Lung (tissue), 11 donors: ENCODE measurements at regions not wholly inside any gene's neighbourhood (a gene's known extent, or its start where the extent isn't known, plus 50 kb on each side); places are given as distances from the start of the nearest gene placed in this dataset.

Source experiments
- ATAC-seq: fragments of 200-7000 bp; cut with Tn5 transposase; one replicate; pipeline ENCODE4 v1.9.1; 2020; ENCODE audit warnings: moderate number of reproducible peaks; ENCODE audit not compliant: insufficient read depth, low FRiP score
- DNase-seq, 3 donors: peaks; one replicate each; pipeline ENCODE4 v3.0.0-alpha.2; 2013 to 2017
- H3K27ac ChIP-seq, 2 donors: one replicate each; pipeline ENCODE4 v1.5.1; 2013; ENCODE audit warnings: mild to moderate bottlenecking in 2 of 2, moderate library complexity in 2 of 2, control low read depth in 1 of 2, inconsistent platforms in 1 of 2, low read depth in 1 of 2, low read length in 1 of 2
- H3K27me3 ChIP-seq, 3 donors: one replicate each; pipeline ENCODE4 v1.5.1; 2013; ENCODE audit warnings: low read length in 2 of 3; ENCODE audit not compliant: control insufficient read depth in 3 of 3, insufficient read depth in 3 of 3
- H3K36me3 ChIP-seq, 4 donors: one replicate each; pipeline ENCODE4 v1.5.1; 2013; ENCODE audit warnings: low read length in 4 of 4, mild to moderate bottlenecking in 1 of 4, moderate library complexity in 1 of 4; ENCODE audit not compliant: control insufficient read depth in 4 of 4, insufficient read depth in 4 of 4
- H3K4me1 ChIP-seq, 5 donors: one replicate each; pipeline ENCODE4 v1.5.1; 2013; ENCODE audit warnings: low read length in 5 of 5, mild to moderate bottlenecking in 2 of 5, moderate library complexity in 1 of 5; ENCODE audit not compliant: control insufficient read depth in 5 of 5, insufficient read depth in 5 of 5
- H3K4me3 ChIP-seq: one replicate; pipeline ENCODE4 v1.5.1; 2013; ENCODE audit warnings: mild to moderate bottlenecking, control low read depth, moderate library complexity
- H3K9ac ChIP-seq, 2 donors: one replicate each; pipeline ENCODE4 v1.5.1; 2013; ENCODE audit warnings: low read length in 2 of 2, control low read depth in 1 of 2; ENCODE audit not compliant: insufficient read depth in 1 of 2
- H3K9me3 ChIP-seq, 4 donors: one replicate each; pipeline ENCODE4 v1.5.1; 2013; ENCODE audit warnings: low read length in 3 of 4, mild to moderate bottlenecking in 1 of 4, moderate library complexity in 1 of 4; ENCODE audit not compliant: control insufficient read depth in 4 of 4, insufficient read depth in 3 of 4
- WGBS, 2 donors: extraction: QIAGEN DNeasy Blood & Tissue Kit; methylation state at CpG; one replicate each; pipeline ENCODE4 v1.1.7; 2013; 5-methylcytosine and 5-hydroxymethylcytosine counted together
- TF ChIP-seq, protein P1 (sequence below): IDR thresholded peaks from 2 replicates; pipeline ENCODE4 v1.5.1; 2012; ENCODE audit warnings: mild to moderate bottlenecking; ENCODE audit errors: control extremely low read depth, extremely low read depth
- donor health status: control.
- donor health status: control.
- donor health status: Bipolar disorder and iron deficiency.
- donor health status: healthy.
- donor health status: DM: yes; HTN: yes; CAD: no.

DNA sequence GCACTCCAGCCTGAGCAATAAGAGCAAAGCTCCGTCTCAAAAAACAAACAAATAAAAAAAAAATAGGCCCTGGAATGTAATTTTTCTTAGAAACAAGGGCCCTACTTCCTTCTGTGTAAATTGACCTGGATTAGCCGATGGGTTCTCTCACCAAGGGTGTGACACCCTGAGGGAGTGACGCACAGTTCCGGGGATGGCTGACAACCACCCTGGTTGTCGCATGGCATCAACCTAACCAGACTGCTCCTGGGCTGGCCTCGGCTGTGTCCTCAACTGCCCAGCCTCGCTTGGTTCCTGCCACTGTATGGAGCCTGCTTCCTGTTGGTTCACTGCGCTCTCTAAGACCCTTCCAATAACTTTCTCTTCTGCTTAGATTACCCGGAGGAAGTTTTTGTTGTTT lies 51.2 kb upstream of the SPATA31D4 start:
- Histone ChIP-seq H3K9me3 (no peaks in the 10 kb centered on the region), H3K36me3 (no peaks in the 10 kb centered on the region), H3K4me1 (peaks cover 0 to 11% (median 3%) of the 10 kb centered on the region in 5 donors), H3K27ac (no peak overlapping the region), H3K9ac (no peak overlapping the region), H3K4me3 (no peak overlapping the region), H3K27me3 (no peaks in the 10 kb centered on the region)
- 86 to 89% methylated on average over 9 of the region's 9 CpGs for WGBS, 2 donors
- no peak for ATAC-seq
- DNase-seq, result no peak
- TF ChIP-seq, protein P1, sequence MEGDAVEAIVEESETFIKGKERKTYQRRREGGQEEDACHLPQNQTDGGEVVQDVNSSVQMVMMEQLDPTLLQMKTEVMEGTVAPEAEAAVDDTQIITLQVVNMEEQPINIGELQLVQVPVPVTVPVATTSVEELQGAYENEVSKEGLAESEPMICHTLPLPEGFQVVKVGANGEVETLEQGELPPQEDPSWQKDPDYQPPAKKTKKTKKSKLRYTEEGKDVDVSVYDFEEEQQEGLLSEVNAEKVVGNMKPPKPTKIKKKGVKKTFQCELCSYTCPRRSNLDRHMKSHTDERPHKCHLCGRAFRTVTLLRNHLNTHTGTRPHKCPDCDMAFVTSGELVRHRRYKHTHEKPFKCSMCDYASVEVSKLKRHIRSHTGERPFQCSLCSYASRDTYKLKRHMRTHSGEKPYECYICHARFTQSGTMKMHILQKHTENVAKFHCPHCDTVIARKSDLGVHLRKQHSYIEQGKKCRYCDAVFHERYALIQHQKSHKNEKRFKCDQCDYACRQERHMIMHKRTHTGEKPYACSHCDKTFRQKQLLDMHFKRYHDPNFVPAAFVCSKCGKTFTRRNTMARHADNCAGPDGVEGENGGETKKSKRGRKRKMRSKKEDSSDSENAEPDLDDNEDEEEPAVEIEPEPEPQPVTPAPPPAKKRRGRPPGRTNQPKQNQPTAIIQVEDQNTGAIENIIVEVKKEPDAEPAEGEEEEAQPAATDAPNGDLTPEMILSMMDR, result no peak
